HEK293 (cell line): ENCODE measurements at regions not wholly inside any gene's neighbourhood (a gene's known extent, or its start where the extent isn't known, plus 50 kb on each side); places are given as distances from the start of the nearest gene placed in this dataset.

ENCODE experiments used
- CTCF ChIA-PET: fragments of 350-600 bp; formaldehyde crosslinking; extraction: SDS; loops from one replicate; lab custom pipeline; 2021; ENCODE audit warnings: antibody characterized with exemption; lab: Yijun Ruan, JAX
- POLR2A ChIA-PET: fragments of 300-600 bp; formaldehyde crosslinking; extraction: SDS; loops from one replicate; lab custom pipeline; 2020; ENCODE audit warnings: antibody characterized with exemption, inconsistent platforms; lab: Yijun Ruan, JAX
- H3K27ac ChIP-seq: fragments of 200-500 bp; sonication (Bioruptor generic); 2 replicates; pipeline ENCODE4 v1.5.1; 2014; ENCODE audit warnings: low read depth, low read length, control low read depth, inconsistent platforms; ENCODE audit errors: extremely low read depth
- H3K36me3 ChIP-seq, 2 experiments: fragments of 200-500 bp in 1 of 2; sonication (Bioruptor generic) in 1 of 2; 1 replicate in 1 of 2; 2 replicates in 1 of 2; pipeline ENCODE4 v1.5.1; 2014 to 2017; ENCODE audit warnings: inconsistent platforms in 2 of 2, low read length in 2 of 2; ENCODE audit not compliant: control insufficient read depth in 2 of 2, insufficient read depth in 1 of 2
- H3K4me1 ChIP-seq: fragments of 200-500 bp; sonication (Bioruptor generic); 2 replicates; pipeline ENCODE4 v1.5.1; 2014; ENCODE audit warnings: mild to moderate bottlenecking, low read length, inconsistent platforms; ENCODE audit not compliant: control insufficient read depth, insufficient read depth
- H3K4me3 ChIP-seq: 2 replicates; pipeline ENCODE4 v1.5.1; 2011; ENCODE audit warnings: low read depth, mild to moderate bottlenecking, control low read depth, low read length, moderate library complexity
- H3K9me3 ChIP-seq: fragments of 200-500 bp; sonication (Bioruptor generic); 2 replicates; pipeline ENCODE4 v1.5.1; 2014; ENCODE audit warnings: low read depth, low read length, inconsistent platforms; ENCODE audit not compliant: control insufficient read depth, insufficient read depth
- CTCF ChIP-seq: fragments of 450-650 bp; formaldehyde crosslinking; IDR thresholded peaks from 2 replicates; pipeline ENCODE4 v1.5.1; 2016; ENCODE audit warnings: missing biosample characterization, missing genetic modification characterization
- EGR2 ChIP-seq: fragments of 450-650 bp; formaldehyde crosslinking; IDR thresholded peaks from 2 replicates; pipeline ENCODE4 v1.5.1; 2016; ENCODE audit warnings: low read depth, missing biosample characterization, missing genetic modification characterization
- GLIS1 ChIP-seq: fragments of 450-650 bp; formaldehyde crosslinking; IDR thresholded peaks from 2 replicates; pipeline ENCODE4 v1.5.1; 2016; ENCODE audit warnings: missing biosample characterization, missing genetic modification characterization
- KLF8 ChIP-seq: fragments of 450-650 bp; formaldehyde crosslinking; IDR thresholded peaks from 2 replicates; pipeline ENCODE4 v1.5.1; 2016; ENCODE audit warnings: missing biosample characterization, missing genetic modification characterization
- OSR2 ChIP-seq: fragments of 450-650 bp; formaldehyde crosslinking; IDR thresholded peaks from 2 replicates; pipeline ENCODE4 v1.5.1; 2016; ENCODE audit warnings: missing biosample characterization, missing genetic modification characterization
- SCRT2 ChIP-seq: fragments of 450-650 bp; formaldehyde crosslinking; IDR thresholded peaks from 2 replicates; pipeline ENCODE4 v1.5.1; 2016; ENCODE audit warnings: missing biosample characterization, missing genetic modification characterization
- ZBTB1 ChIP-seq: fragments of 450-650 bp; formaldehyde crosslinking; IDR thresholded peaks from 2 replicates; pipeline ENCODE4 v1.5.1; 2016; ENCODE audit warnings: missing biosample characterization, missing genetic modification characterization
- ZBTB11 ChIP-seq: fragments of 450-650 bp; formaldehyde crosslinking; conservative IDR thresholded peaks from 2 replicates; pipeline ENCODE4 v1.5.1; 2016; ENCODE audit warnings: low read depth, missing biosample characterization, missing genetic modification characterization
- ZBTB17 ChIP-seq: fragments of 450-650 bp; formaldehyde crosslinking; IDR thresholded peaks from 2 replicates; pipeline ENCODE4 v1.5.1; 2016; ENCODE audit warnings: missing biosample characterization, missing genetic modification characterization
- ZNF2 ChIP-seq: fragments of 450-650 bp; formaldehyde crosslinking; IDR thresholded peaks from 2 replicates; pipeline ENCODE4 v1.5.1; 2016; ENCODE audit warnings: missing biosample characterization, missing genetic modification characterization
- ZNF335 ChIP-seq: fragments of 450-650 bp; formaldehyde crosslinking; conservative IDR thresholded peaks from 2 replicates; pipeline ENCODE4 v1.5.1; 2016; ENCODE audit warnings: missing biosample characterization, missing genetic modification characterization
- ZNF354C ChIP-seq: fragments of 450-650 bp; formaldehyde crosslinking; IDR thresholded peaks from 2 replicates; pipeline ENCODE4 v1.5.1; 2016; ENCODE audit warnings: missing biosample characterization, missing genetic modification characterization, low read depth, borderline replicate concordance
- ZNF394 ChIP-seq: fragments of 450-650 bp; formaldehyde crosslinking; IDR thresholded peaks from 2 replicates; pipeline ENCODE4 v1.5.1; 2016; ENCODE audit warnings: missing biosample characterization, missing genetic modification characterization, mild to moderate bottlenecking, moderate library complexity, borderline replicate concordance
- ZNF510 ChIP-seq: fragments of 450-650 bp; formaldehyde crosslinking; IDR thresholded peaks from 2 replicates; pipeline ENCODE4 v1.5.1; 2018; ENCODE audit warnings: mild to moderate bottlenecking, missing genetic modification characterization, missing biosample characterization; ENCODE audit not compliant: insufficient replicate concordance
- ZNF548 ChIP-seq: fragments of 450-650 bp; formaldehyde crosslinking; IDR thresholded peaks from 2 replicates; pipeline ENCODE4 v1.5.1; 2016; ENCODE audit warnings: missing biosample characterization, missing genetic modification characterization
- ZNF585B ChIP-seq: fragments of 450-650 bp; formaldehyde crosslinking; IDR thresholded peaks from 2 replicates; pipeline ENCODE4 v1.5.1; 2016; ENCODE audit warnings: missing biosample characterization, missing genetic modification characterization
- ZNF600 ChIP-seq: fragments of 450-650 bp; formaldehyde crosslinking; IDR thresholded peaks from 2 replicates; pipeline ENCODE4 v1.5.1; 2016; ENCODE audit warnings: missing biosample characterization, missing genetic modification characterization
- ZNF654 ChIP-seq: fragments of 450-650 bp; formaldehyde crosslinking; IDR thresholded peaks from 2 replicates; pipeline ENCODE4 v1.5.1; 2016; ENCODE audit warnings: low read depth, missing biosample characterization, missing genetic modification characterization
- ZNF660 ChIP-seq: fragments of 450-650 bp; IDR thresholded peaks from 2 replicates; pipeline ENCODE4 v1.5.1; 2018; ENCODE audit warnings: missing biosample characterization, mild to moderate bottlenecking, missing genetic modification characterization
- ZNF747 ChIP-seq: fragments of 450-650 bp; formaldehyde crosslinking; IDR thresholded peaks from 2 replicates; pipeline ENCODE4 v1.5.1; 2016; ENCODE audit warnings: missing biosample characterization, missing genetic modification characterization
- ZNF777 ChIP-seq: fragments of 450-650 bp; formaldehyde crosslinking; IDR thresholded peaks from 2 replicates; pipeline ENCODE4 v1.5.1; 2017; ENCODE audit warnings: missing biosample characterization, missing genetic modification characterization, borderline replicate concordance
- ZNF830 ChIP-seq: fragments of 450-650 bp; IDR thresholded peaks from 2 replicates; pipeline ENCODE4 v1.5.0; 2018; ENCODE audit warnings: missing biosample characterization, missing genetic modification characterization, low read depth, mild to moderate bottlenecking, moderate library complexity
- TF ChIP-seq, protein P1 (sequence below): fragments of 450-650 bp; formaldehyde crosslinking; IDR thresholded peaks from 2 replicates; pipeline ENCODE4 v1.5.1; 2016; ENCODE audit warnings: missing biosample characterization, missing genetic modification characterization
- TF ChIP-seq, protein P2 (sequence below): fragments of 450-650 bp; formaldehyde crosslinking; IDR thresholded peaks from 2 replicates; pipeline ENCODE4 v1.5.1; 2016; ENCODE audit warnings: missing biosample characterization, missing genetic modification characterization
- TF ChIP-seq, protein P3 (sequence below): fragments of 450-650 bp; formaldehyde crosslinking; IDR thresholded peaks from 2 replicates; pipeline ENCODE4 v1.5.1; 2016; ENCODE audit warnings: missing biosample characterization, missing genetic modification characterization

GRCh38 chr7:148535217-148535616 is 55.3 kb upstream of the C7orf33 start:
- peak overlapping the region; percentile 26; the same call in 1 of the 2 replicates for H3K4me3 ChIP-seq
- no peaks in the 10 kb centered on the region for H3K36me3 ChIP-seq
- no peaks in the 10 kb centered on the region for H3K4me1 ChIP-seq
- H3K27ac ChIP-seq, result no peak overlapping the region
- peak; percentile 37; the same call in 1 of the 2 replicates for TF ChIP-seq ZNF335 (tag by site-specific recombination)
- no peak for TF ChIP-seq ZNF654 (tag by site-specific recombination)
- no peak for TF ChIP-seq ZNF830 (tag by site-specific recombination)
- TF ChIP-seq, protein P1, sequence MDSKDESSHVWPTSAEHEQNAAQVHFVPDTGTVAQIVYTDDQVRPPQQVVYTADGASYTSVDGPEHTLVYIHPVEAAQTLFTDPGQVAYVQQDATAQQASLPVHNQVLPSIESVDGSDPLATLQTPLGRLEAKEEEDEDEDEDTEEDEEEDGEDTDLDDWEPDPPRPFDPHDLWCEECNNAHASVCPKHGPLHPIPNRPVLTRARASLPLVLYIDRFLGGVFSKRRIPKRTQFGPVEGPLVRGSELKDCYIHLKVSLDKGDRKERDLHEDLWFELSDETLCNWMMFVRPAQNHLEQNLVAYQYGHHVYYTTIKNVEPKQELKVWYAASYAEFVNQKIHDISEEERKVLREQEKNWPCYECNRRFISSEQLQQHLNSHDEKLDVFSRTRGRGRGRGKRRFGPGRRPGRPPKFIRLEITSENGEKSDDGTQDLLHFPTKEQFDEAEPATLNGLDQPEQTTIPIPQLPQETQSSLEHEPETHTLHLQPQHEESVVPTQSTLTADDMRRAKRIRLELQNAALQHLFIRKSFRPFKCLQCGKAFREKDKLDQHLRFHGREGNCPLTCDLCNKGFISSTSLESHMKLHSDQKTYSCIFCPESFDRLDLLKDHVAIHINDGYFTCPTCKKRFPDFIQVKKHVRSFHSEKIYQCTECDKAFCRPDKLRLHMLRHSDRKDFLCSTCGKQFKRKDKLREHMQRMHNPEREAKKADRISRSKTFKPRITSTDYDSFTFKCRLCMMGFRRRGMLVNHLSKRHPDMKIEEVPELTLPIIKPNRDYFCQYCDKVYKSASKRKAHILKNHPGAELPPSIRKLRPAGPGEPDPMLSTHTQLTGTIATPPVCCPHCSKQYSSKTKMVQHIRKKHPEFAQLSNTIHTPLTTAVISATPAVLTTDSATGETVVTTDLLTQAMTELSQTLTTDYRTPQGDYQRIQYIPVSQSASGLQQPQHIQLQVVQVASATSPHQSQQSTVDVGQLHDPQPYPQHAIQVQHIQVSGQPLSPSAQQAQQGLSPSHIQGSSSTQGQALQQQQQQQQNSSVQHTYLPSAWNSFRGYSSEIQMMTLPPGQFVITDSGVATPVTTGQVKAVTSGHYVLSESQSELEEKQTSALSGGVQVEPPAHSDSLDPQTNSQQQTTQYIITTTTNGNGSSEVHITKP (tag by site-specific recombination), result 0 out of 2 replicates have a peak, but pooled peaks have one; percentile 36
- no peak for TF ChIP-seq KLF8
- TF ChIP-seq ZNF600 (tag by site-specific recombination), result no peak
- no peak for TF ChIP-seq ZBTB1 (tag by site-specific recombination)
- TF ChIP-seq, protein P2, sequence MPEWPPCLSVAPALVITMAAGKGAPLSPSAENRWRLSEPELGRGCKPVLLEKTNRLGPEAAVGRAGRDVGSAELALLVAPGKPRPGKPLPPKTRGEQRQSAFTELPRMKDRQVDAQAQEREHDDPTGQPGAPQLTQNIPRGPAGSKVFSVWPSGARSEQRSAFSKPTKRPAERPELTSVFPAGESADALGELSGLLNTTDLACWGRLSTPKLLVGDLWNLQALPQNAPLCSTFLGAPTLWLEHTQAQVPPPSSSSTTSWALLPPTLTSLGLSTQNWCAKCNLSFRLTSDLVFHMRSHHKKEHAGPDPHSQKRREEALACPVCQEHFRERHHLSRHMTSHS (tag by site-specific recombination), result no peak
- peak; percentile 66 for TF ChIP-seq ZBTB17 (tag by site-specific recombination)
- TF ChIP-seq ZBTB11, result no peak
- TF ChIP-seq ZNF354C (tag by site-specific recombination), result no peak
- no peak for TF ChIP-seq ZNF394 (tag by site-specific recombination)
- 0 out of 2 replicates have a peak, but pooled peaks have one; percentile 30 for TF ChIP-seq ZNF2 (tag by site-specific recombination)
- TF ChIP-seq ZNF747, result no peak
- no peak for TF ChIP-seq ZNF548
- peak; percentile 64 for TF ChIP-seq ZNF660
- no peak for TF ChIP-seq ZNF510 (tag by site-specific recombination)
- no peak for TF ChIP-seq CTCF (tag by site-specific recombination)
- TF ChIP-seq ZNF585B (tag by site-specific recombination), result no peak
- 0 out of 2 replicates have a peak, but pooled peaks have one; percentile 14 for TF ChIP-seq GLIS1 (tag by site-specific recombination)
- no peak for TF ChIP-seq ZNF777
- TF ChIP-seq EGR2, result no peak
- TF ChIP-seq SCRT2 (tag by site-specific recombination), result peak; percentile 39; the same call in 1 of the 2 replicates
- TF ChIP-seq OSR2, result no peak
- TF ChIP-seq, protein P3, sequence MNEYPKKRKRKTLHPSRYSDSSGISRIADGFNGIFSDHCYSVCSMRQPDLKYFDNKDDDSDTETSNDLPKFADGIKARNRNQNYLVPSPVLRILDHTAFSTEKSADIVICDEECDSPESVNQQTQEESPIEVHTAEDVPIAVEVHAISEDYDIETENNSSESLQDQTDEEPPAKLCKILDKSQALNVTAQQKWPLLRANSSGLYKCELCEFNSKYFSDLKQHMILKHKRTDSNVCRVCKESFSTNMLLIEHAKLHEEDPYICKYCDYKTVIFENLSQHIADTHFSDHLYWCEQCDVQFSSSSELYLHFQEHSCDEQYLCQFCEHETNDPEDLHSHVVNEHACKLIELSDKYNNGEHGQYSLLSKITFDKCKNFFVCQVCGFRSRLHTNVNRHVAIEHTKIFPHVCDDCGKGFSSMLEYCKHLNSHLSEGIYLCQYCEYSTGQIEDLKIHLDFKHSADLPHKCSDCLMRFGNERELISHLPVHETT, result no peak
- no peaks in the 10 kb centered on the region for H3K9me3 ChIP-seq
- ChIA-PET POLR2A (no interaction called here), CTCF (interaction anchor here (0.6 to 1.0 kb wide), 2 partner anchors 8 to 250 kb away, joined by 3 to 4 read pairs; no protein-coding TSS in a partner anchor)
